ENCODE measurements at regions not wholly inside any gene's neighbourhood (a gene's known extent, or its start where the extent isn't known, plus 50 kb on each side); places are given as distances from the start of the nearest gene placed in this dataset.

GRCh38 chr4:37740546-37740945 is 54.4 kb upstream of the RELL1 start:
- DNase-seq (ENCODE audit: low read depth in 2 of 2) = no peak

- DNase-seq (ENCODE audit: low read depth in 2 of 2) = peak in 1 of 2 donors; percentile 11
Observed at GRCh38 chr4:37737466-37737865, 51.3 kb upstream of the RELL1 start.
